ENCODE measurements at regions not wholly inside any gene's neighbourhood (a gene's known extent, or its start where the extent isn't known, plus 50 kb on each side); places are given as distances from the start of the nearest gene placed in this dataset.

- no peak for TF ChIP-seq CTCF (IDR thresholded peaks at IDR 0.05)
- peaks cover 6% of the 10 kb centered on the region for H3K36me3 Mint-ChIP-seq
- ATAC-seq (no peak), DNase-seq (no peak)
- no peaks in the 10 kb centered on the region for H3K4me1 Mint-ChIP-seq
- H3K9me3 Mint-ChIP-seq = peaks cover 12 to 16% of the 10 kb centered on the region in 2 donors
- WGBS (ENCODE audit: insufficient coverage) = 86% methylated on average over 4 of the region's 4 CpGs
- intact Hi-C loops (cut with micrococcal nuclease) = no loop called here
- H3K27me3 ChIP-seq (ENCODE audit: control insufficient read depth, insufficient read depth, low read length) = no peaks in the 10 kb centered on the region
- no peak overlapping the region for H3K27ac ChIP-seq (ENCODE audit: low read length)
- H3K27me3 Mint-ChIP-seq (ENCODE audit: low read depth in 2 of 2) = no peaks in the 10 kb centered on the region
- H3K4me3 ChIP-seq (ENCODE audit: low read length) = no peak overlapping the region
- no peak overlapping the region for H3K27ac Mint-ChIP-seq
- no peak overlapping the region for H3K4me3 Mint-ChIP-seq
- H3K36me3 ChIP-seq (ENCODE audit: control insufficient read depth, insufficient read depth, low read length) = no peaks in the 10 kb centered on the region
- H3K9me3 ChIP-seq (ENCODE audit: control insufficient read depth, insufficient read depth, low read length) = peaks cover 9% of the 10 kb centered on the region
- no peaks in the 10 kb centered on the region for H3K4me1 ChIP-seq (ENCODE audit: control insufficient read depth, insufficient read depth, low read length)
These were observed 673.1 kb downstream of the HTR1B start for GRCh38 chr6:76790045-76790796.

GRCh38 chr6:76789580-76789979 is 673.7 kb downstream of the HTR1B start:
- H3K27me3 ChIP-seq (ENCODE audit: control insufficient read depth, insufficient read depth, low read length) = no peaks in the 10 kb centered on the region
- DNase-seq = no peak
- Mint-ChIP-seq H3K4me3 (no peak overlapping the region), H3K9me3 (peaks cover 16 to 20% of the 10 kb centered on the region in 2 donors), H3K4me1 (no peaks in the 10 kb centered on the region), H3K27ac (no peak overlapping the region), H3K27me3 (ENCODE audit: low read depth in 2 of 2) (no peaks in the 10 kb centered on the region), H3K36me3 (peaks cover 6% of the 10 kb centered on the region)
- TF ChIP-seq CTCF (IDR thresholded peaks at IDR 0.05) = no peak
- no peak for ATAC-seq
- no peak overlapping the region for H3K4me3 ChIP-seq (ENCODE audit: low read length)
- H3K27ac ChIP-seq (ENCODE audit: low read length) = no peak overlapping the region
- no peaks in the 10 kb centered on the region for H3K36me3 ChIP-seq (ENCODE audit: control insufficient read depth, insufficient read depth, low read length)
- H3K9me3 ChIP-seq (ENCODE audit: control insufficient read depth, insufficient read depth, low read length) = peaks cover 9% of the 10 kb centered on the region
- 69% methylated on average over 3 of the region's 3 CpGs for WGBS (ENCODE audit: insufficient coverage)
- intact Hi-C loops (cut with micrococcal nuclease) = no loop called here
- no peaks in the 10 kb centered on the region for H3K4me1 ChIP-seq (ENCODE audit: control insufficient read depth, insufficient read depth, low read length)

- intact Hi-C loops (cut with micrococcal nuclease) = no loop called here
- no peak overlapping the region for H3K27ac ChIP-seq (ENCODE audit: low read length)
- H3K36me3 ChIP-seq (ENCODE audit: control insufficient read depth, insufficient read depth, low read length) = no peaks in the 10 kb centered on the region
- DNase-seq (no peak), ATAC-seq (no peak)
- H3K27me3 ChIP-seq (ENCODE audit: control insufficient read depth, insufficient read depth, low read length) = no peaks in the 10 kb centered on the region
- H3K9me3 Mint-ChIP-seq = peaks cover 26 to 28% of the 10 kb centered on the region in 2 donors
- H3K4me3 ChIP-seq (ENCODE audit: low read length) = no peak overlapping the region
- H3K4me1 Mint-ChIP-seq = no peaks in the 10 kb centered on the region
- H3K4me3 Mint-ChIP-seq = no peak overlapping the region
- peaks cover 6% of the 10 kb centered on the region for H3K36me3 Mint-ChIP-seq
- no peak for TF ChIP-seq CTCF (IDR thresholded peaks at IDR 0.05)
- no peak overlapping the region for H3K27ac Mint-ChIP-seq
- H3K9me3 ChIP-seq (ENCODE audit: control insufficient read depth, insufficient read depth, low read length) = peaks cover 9% of the 10 kb centered on the region
- no peaks in the 10 kb centered on the region for H3K4me1 ChIP-seq (ENCODE audit: control insufficient read depth, insufficient read depth, low read length)
- no peaks in the 10 kb centered on the region for H3K27me3 Mint-ChIP-seq (ENCODE audit: low read depth in 2 of 2)
These were observed 675.1 kb downstream of the HTR1B start for GRCh38 chr6:76788155-76788554.

GRCh38 chr6:76779068-76779467 is 684.2 kb downstream of the HTR1B start:
- H3K27me3 ChIP-seq (ENCODE audit: control insufficient read depth, insufficient read depth, low read length) = no peaks in the 10 kb centered on the region
- ATAC-seq (no peak), DNase-seq (no peak)
- Mint-ChIP-seq H3K36me3 (peaks cover 8% of the 10 kb centered on the region), H3K27me3 (ENCODE audit: low read depth in 2 of 2) (no peaks in the 10 kb centered on the region), H3K9me3 (peaks cover 10% of the 10 kb centered on the region in 2 donors), H3K4me3 (no peak overlapping the region), H3K27ac (no peak overlapping the region), H3K4me1 (no peaks in the 10 kb centered on the region)
- H3K4me3 ChIP-seq (ENCODE audit: low read length) = no peak overlapping the region
- no peaks in the 10 kb centered on the region for H3K36me3 ChIP-seq (ENCODE audit: control insufficient read depth, insufficient read depth, low read length)
- TF ChIP-seq CTCF (IDR thresholded peaks at IDR 0.05) = no peak
- H3K27ac ChIP-seq (ENCODE audit: low read length) = no peak overlapping the region
- no peaks in the 10 kb centered on the region for H3K4me1 ChIP-seq (ENCODE audit: control insufficient read depth, insufficient read depth, low read length)
- H3K9me3 ChIP-seq (ENCODE audit: control insufficient read depth, insufficient read depth, low read length) = no peaks in the 10 kb centered on the region
- intact Hi-C loops (cut with micrococcal nuclease) = no loop called here

Data from natural killer cell (primary cell).